AG04450 (cell line): ENCODE measurements at regions not wholly inside any gene's neighbourhood (a gene's known extent, or its start where the extent isn't known, plus 50 kb on each side); places are given as distances from the start of the nearest gene placed in this dataset.

Experiments
- CTCF ChIA-PET: fragments of 300-600, 350-600 bp; formaldehyde crosslinking; extraction: SDS; loops from one replicate; lab custom pipeline; 2022; ENCODE audit warnings: antibody characterized with exemption, inconsistent platforms; lab: Charles Lee
- POLR2A ChIA-PET: fragments of 350-600 bp; formaldehyde crosslinking; extraction: SDS; loops from one replicate; lab custom pipeline; 2021; ENCODE audit warnings: antibody characterized with exemption, inconsistent platforms; lab: Yijun Ruan, JAX
- DNase-seq: peaks from one replicate; pipeline ENCODE4 v3.0.0-alpha.2; 2011; ENCODE audit warnings: low read depth, low spot score
- H3K27ac ChIP-seq: one replicate; pipeline ENCODE4 v1.5.1; 2012; ENCODE audit warnings: low read depth, low read length, control low read depth
- H3K27me3 ChIP-seq: one replicate; pipeline ENCODE4 v1.6.0; 2012; ENCODE audit warnings: low read length; ENCODE audit not compliant: control insufficient read depth, insufficient read depth
- H3K4me3 ChIP-seq: 2 replicates; pipeline ENCODE4 v1.5.1; 2011; ENCODE audit warnings: mild to moderate bottlenecking, low read depth, low read length, control low read depth
- H3K9me3 ChIP-seq: 2 replicates; pipeline ENCODE4 v1.5.1; 2012; ENCODE audit warnings: low read length; ENCODE audit not compliant: control insufficient read depth, insufficient read depth
- TF ChIP-seq, protein P1 (sequence below): IDR thresholded peaks from 2 replicates; pipeline ENCODE4 v1.5.1; 2011; ENCODE audit warnings: low read depth, low read length, control low read depth, inconsistent platforms

DNA sequence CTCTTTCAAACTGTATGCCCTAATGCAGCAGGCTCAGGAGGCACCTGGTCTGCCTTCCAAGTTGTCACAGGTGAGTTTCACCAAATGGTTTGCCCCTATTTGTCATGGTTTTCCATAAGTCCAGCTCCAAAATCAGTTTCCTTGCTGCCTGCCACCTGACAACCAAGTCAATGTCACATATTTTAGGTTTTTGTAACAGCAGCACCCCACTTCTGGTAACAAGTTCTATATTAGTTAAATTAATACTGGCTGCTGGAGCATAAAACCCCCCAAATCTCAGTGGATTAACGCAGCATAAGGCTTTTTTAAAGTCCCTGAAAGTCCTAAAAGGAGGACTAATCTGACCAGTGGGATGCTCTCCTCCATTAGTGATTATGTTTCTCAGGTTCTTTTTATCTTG is 200.7 kb downstream of the RRAGC start:
- no peak for DNase-seq
- Histone ChIP-seq H3K4me3 (no peak overlapping the region), H3K27ac (no peak overlapping the region), H3K27me3 (peaks cover 3% of the 10 kb centered on the region), H3K9me3 (no peaks in the 10 kb centered on the region)
- TF ChIP-seq, protein P1, sequence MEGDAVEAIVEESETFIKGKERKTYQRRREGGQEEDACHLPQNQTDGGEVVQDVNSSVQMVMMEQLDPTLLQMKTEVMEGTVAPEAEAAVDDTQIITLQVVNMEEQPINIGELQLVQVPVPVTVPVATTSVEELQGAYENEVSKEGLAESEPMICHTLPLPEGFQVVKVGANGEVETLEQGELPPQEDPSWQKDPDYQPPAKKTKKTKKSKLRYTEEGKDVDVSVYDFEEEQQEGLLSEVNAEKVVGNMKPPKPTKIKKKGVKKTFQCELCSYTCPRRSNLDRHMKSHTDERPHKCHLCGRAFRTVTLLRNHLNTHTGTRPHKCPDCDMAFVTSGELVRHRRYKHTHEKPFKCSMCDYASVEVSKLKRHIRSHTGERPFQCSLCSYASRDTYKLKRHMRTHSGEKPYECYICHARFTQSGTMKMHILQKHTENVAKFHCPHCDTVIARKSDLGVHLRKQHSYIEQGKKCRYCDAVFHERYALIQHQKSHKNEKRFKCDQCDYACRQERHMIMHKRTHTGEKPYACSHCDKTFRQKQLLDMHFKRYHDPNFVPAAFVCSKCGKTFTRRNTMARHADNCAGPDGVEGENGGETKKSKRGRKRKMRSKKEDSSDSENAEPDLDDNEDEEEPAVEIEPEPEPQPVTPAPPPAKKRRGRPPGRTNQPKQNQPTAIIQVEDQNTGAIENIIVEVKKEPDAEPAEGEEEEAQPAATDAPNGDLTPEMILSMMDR: no peak
- CTCF ChIA-PET: no interaction called here
- POLR2A ChIA-PET: no interaction called here

DNA sequence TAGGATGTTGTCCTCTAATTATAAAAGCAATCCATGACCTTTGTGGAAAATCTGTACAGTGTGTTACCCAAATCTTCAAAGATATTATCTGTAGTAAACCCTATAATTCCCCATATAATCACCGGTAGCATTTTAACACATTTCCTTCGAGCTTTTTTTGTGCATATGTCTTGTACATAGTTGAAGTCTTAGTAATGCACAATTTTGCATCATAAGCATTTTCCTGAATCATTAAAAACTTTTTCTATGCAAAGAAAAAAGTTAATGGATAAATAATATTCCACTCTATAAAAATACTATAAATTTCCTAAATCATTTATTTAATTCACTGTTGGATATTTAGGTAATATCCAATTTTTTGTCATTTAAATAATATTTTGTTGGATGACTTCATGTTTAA is 201.7 kb downstream of the RRAGC start:
- TF ChIP-seq, protein P1: no peak
- H3K9me3 ChIP-seq: no peaks in the 10 kb centered on the region
- ChIA-PET CTCF (no interaction called here), POLR2A (no interaction called here)
- no peak overlapping the region for H3K4me3 ChIP-seq
- DNase-seq: no peak
- H3K27ac ChIP-seq: no peak overlapping the region
- peaks cover 3% of the 10 kb centered on the region for H3K27me3 ChIP-seq

DNA sequence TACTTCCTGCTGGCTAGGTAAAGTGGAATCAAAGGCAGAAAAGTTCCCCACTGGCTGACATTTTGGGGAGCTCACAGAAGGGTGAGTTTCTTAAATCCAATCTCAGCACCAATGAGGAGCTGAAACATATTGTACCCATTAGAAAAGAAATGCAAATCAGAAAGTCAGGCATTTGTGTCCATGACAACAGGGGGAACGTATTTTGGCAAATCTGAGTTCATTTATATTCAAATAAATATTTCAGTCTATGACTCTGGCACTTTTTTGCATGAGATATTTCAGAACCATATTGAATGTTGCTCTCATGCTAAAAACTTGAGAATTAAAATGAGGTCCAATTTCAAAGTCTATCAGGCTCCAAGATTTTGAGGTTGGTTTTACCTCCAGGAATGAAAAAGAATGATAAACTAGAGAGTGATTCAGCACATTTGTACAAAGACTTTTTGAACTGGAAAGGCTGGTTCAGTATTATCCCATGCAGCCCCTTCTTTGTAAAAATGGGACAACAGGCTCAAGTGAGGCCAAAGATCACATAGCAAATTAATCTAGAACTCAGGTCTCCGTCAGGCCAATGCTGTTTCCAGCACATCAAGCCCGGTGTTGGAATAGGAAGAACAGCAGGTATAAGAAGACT is 202.2 kb downstream of the RRAGC start:
- ChIA-PET CTCF (no interaction called here), POLR2A (no interaction called here)
- Histone ChIP-seq H3K4me3 (no peak overlapping the region), H3K27me3 (peaks cover 3% of the 10 kb centered on the region), H3K9me3 (no peaks in the 10 kb centered on the region), H3K27ac (no peak overlapping the region)
- DNase-seq: no peak
- TF ChIP-seq, protein P1: no peak

DNA sequence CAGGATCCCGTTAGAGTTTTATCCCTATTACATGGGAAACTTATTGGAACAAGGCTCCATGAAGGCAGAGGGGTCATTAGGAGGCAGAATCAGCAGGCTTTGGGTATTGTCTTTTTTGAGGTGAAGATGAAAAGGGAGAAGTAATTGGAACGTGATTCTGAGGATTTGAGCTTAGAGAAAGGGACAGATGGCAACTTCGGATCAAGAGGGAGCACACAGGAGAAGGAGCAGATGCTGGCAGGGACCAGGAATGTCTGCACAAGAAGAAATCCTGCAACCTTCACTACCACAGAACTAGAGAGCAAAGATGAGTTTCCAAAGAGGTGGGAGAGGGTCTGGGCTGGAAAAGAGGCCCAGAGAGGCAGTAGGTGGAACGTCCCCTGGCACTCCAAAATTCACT is 202.8 kb downstream of the RRAGC start:
- ChIA-PET CTCF (no interaction called here), POLR2A (no interaction called here)
- H3K4me3 ChIP-seq: no peak overlapping the region
- no peak overlapping the region for H3K27ac ChIP-seq
- H3K27me3 ChIP-seq: peaks cover 3% of the 10 kb centered on the region
- no peak for DNase-seq
- H3K9me3 ChIP-seq: no peaks in the 10 kb centered on the region
- TF ChIP-seq, protein P1: no peak

DNA sequence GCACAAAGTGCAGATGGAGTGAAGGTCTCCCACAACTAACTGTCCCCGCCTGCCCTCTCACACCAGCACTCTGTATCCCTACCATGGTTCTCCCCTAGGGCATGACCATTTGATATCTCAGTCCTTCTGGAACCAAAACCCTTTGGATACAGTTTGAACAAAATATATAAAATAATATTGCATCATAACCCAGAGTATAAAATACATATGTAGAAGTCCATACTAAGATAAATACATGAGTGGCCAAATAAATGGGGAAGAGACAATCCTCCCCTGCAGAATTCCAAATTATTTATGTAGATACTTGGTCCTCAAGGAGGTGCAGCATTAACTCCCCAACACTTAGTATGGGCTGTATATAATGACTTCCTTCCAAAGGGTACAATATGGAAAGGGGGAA is 207.4 kb downstream of the RRAGC start:
- DNase-seq: no peak
- CTCF ChIA-PET: no interaction called here
- TF ChIP-seq, protein P1: no peak
- Histone ChIP-seq H3K27ac (no peak overlapping the region), H3K27me3 (peaks cover 3% of the 10 kb centered on the region), H3K9me3 (no peaks in the 10 kb centered on the region), H3K4me3 (no peak overlapping the region)
- POLR2A ChIA-PET: no interaction called here
